ENCODE measurements at regions not wholly inside any gene's neighbourhood (a gene's known extent, or its start where the extent isn't known, plus 50 kb on each side); places are given as distances from the start of the nearest gene placed in this dataset.

DNA sequence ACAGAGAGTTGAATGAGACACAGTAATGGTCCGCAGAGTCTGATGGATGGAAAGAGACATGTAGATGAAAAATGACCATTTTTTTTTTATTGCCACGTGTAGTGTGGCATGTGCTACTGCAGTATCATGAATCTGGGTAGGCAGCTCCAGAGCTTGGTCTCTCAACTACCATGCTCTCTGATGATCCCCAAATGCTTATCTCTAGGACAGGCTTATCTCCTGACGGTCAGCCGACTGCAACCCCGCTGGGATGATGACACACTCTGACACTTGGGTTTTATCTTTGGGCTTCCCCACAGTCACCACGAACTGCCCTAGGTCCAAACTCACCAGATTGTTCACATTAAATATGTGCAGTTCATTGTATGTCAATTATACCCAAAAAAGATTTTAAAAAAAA, 239.7 kb downstream of the QDPR start:
- intact Hi-C loops (cut with micrococcal nuclease; ENCODE audit: unreplicated experiment), result no loop called here
- H3K27ac ChIP-seq (ENCODE audit: low read depth, low read length, poor library complexity, severe bottlenecking), result no peak overlapping the region
- TF ChIP-seq, protein P1, sequence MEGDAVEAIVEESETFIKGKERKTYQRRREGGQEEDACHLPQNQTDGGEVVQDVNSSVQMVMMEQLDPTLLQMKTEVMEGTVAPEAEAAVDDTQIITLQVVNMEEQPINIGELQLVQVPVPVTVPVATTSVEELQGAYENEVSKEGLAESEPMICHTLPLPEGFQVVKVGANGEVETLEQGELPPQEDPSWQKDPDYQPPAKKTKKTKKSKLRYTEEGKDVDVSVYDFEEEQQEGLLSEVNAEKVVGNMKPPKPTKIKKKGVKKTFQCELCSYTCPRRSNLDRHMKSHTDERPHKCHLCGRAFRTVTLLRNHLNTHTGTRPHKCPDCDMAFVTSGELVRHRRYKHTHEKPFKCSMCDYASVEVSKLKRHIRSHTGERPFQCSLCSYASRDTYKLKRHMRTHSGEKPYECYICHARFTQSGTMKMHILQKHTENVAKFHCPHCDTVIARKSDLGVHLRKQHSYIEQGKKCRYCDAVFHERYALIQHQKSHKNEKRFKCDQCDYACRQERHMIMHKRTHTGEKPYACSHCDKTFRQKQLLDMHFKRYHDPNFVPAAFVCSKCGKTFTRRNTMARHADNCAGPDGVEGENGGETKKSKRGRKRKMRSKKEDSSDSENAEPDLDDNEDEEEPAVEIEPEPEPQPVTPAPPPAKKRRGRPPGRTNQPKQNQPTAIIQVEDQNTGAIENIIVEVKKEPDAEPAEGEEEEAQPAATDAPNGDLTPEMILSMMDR (conservative IDR thresholded peaks at IDR 0.05; ENCODE audit: low read depth, low read length), result no peak
- TF ChIP-seq EZH2 (IDR thresholded peaks at IDR 0.05; ENCODE audit: borderline replicate concordance, low read depth, low read length, poor library complexity, severe bottlenecking), result no peak
- no peak for DNase-seq (ENCODE audit: low spot score)
- no TSS peak for BruUV-seq (replicated peaks)
- H3K27me3 ChIP-seq (replicated peaks; ENCODE audit: insufficient read depth, low read depth, low read length, poor library complexity), result no peaks in the 10 kb centered on the region
- no peaks in the 10 kb centered on the region for H3K36me3 ChIP-seq (ENCODE audit: insufficient read depth, low read length, poor library complexity, severe bottlenecking)
- ChIA-PET CTCF (no interaction called here), POLR2A (ENCODE audit: low non-redundant PET) (no interaction called here)
- peaks cover 10% of the 10 kb centered on the region for H3K4me1 ChIP-seq (ENCODE audit: insufficient read depth, low read length, poor library complexity, severe bottlenecking)
- no peaks in the 10 kb centered on the region for H3K9me3 ChIP-seq (ENCODE audit: low read depth, low read length, poor library complexity, severe bottlenecking)
- no peak overlapping the region for H3K4me3 ChIP-seq (ENCODE audit: low read depth, low read length, poor library complexity, severe bottlenecking)

DNA sequence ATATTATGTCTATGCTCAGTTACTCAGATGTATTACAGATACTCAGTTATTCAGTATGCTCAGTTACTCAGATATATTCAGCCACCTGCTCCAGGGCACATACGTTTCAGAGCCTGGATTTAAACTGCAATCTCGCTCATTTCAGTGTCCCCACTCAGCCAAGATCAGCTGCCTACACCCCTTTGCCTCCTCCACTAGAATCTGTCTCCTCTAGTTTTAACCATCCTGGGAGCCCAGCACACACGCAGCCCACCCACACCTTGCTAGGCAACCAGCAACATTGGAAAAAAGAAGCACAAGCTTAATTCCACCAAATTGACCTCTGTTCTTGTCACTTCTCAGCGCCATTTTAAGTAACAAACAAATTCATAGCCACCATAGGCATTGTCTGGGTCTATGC, 246.2 kb downstream of the QDPR start:
- Histone ChIP-seq H3K4me1 (ENCODE audit: insufficient read depth, low read length, poor library complexity, severe bottlenecking) (no peaks in the 10 kb centered on the region), H3K27ac (ENCODE audit: low read depth, low read length, poor library complexity, severe bottlenecking) (no peak overlapping the region), H3K9me3 (ENCODE audit: low read depth, low read length, poor library complexity, severe bottlenecking) (no peaks in the 10 kb centered on the region), H3K36me3 (ENCODE audit: insufficient read depth, low read length, poor library complexity, severe bottlenecking) (no peaks in the 10 kb centered on the region), H3K4me3 (ENCODE audit: low read depth, low read length, poor library complexity, severe bottlenecking) (no peak overlapping the region), H3K27me3 (replicated peaks; ENCODE audit: insufficient read depth, low read depth, low read length, poor library complexity) (no peaks in the 10 kb centered on the region)
- intact Hi-C loops (cut with micrococcal nuclease; ENCODE audit: unreplicated experiment), result no loop called here
- BruUV-seq (replicated peaks), result no TSS peak
- TF ChIP-seq, protein P1 (conservative IDR thresholded peaks at IDR 0.05; ENCODE audit: low read depth, low read length), result no peak
- no peak for TF ChIP-seq EZH2 (IDR thresholded peaks at IDR 0.05; ENCODE audit: borderline replicate concordance, low read depth, low read length, poor library complexity, severe bottlenecking)
- ChIA-PET CTCF (no interaction called here), POLR2A (ENCODE audit: low non-redundant PET) (no interaction called here)
- no peak for DNase-seq (ENCODE audit: low spot score)

DNA sequence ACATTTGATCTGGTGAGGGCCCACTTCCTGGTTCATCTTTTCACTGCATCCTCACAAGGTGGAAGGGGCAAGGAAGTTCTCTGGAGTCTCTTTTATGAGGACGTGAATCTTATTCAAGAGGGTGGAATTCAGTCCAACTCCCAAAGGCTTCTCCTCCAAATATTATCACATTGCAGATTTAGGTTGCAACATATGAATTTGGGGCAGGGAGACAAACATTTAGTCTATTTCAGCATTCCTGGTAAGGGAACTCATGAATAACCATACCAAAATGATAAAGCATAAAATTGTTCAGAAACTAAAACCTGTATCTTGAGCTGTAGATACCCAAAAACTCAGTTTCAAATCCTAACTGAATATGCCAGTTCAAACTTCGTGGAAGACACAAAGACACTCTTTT, 246.8 kb downstream of the QDPR start:
- no peaks in the 10 kb centered on the region for H3K36me3 ChIP-seq (ENCODE audit: insufficient read depth, low read length, poor library complexity, severe bottlenecking)
- H3K27me3 ChIP-seq (replicated peaks; ENCODE audit: insufficient read depth, low read depth, low read length, poor library complexity), result no peaks in the 10 kb centered on the region
- H3K4me3 ChIP-seq (ENCODE audit: low read depth, low read length, poor library complexity, severe bottlenecking), result no peak overlapping the region
- H3K27ac ChIP-seq (ENCODE audit: low read depth, low read length, poor library complexity, severe bottlenecking), result no peak overlapping the region
- TF ChIP-seq EZH2 (IDR thresholded peaks at IDR 0.05; ENCODE audit: borderline replicate concordance, low read depth, low read length, poor library complexity, severe bottlenecking), result no peak
- TF ChIP-seq, protein P1 (conservative IDR thresholded peaks at IDR 0.05; ENCODE audit: low read depth, low read length), result no peak
- H3K4me1 ChIP-seq (ENCODE audit: insufficient read depth, low read length, poor library complexity, severe bottlenecking), result no peaks in the 10 kb centered on the region
- DNase-seq (ENCODE audit: low spot score), result no peak
- POLR2A ChIA-PET (ENCODE audit: low non-redundant PET), result no interaction called here
- no peaks in the 10 kb centered on the region for H3K9me3 ChIP-seq (ENCODE audit: low read depth, low read length, poor library complexity, severe bottlenecking)
- no TSS peak for BruUV-seq (replicated peaks)
- intact Hi-C loops (cut with micrococcal nuclease; ENCODE audit: unreplicated experiment), result no loop called here
- CTCF ChIA-PET, result no interaction called here
